ENCODE measurements at regions not wholly inside any gene's neighbourhood (a gene's known extent, or its start where the extent isn't known, plus 50 kb on each side); places are given as distances from the start of the nearest gene placed in this dataset.

- no peak for DNase-seq
Measured at GRCh38 chr11:13225038-13226001, 52.3 kb upstream of the BMAL1 start.

GRCh38 chr11:13227676-13228255 lies 49.8 kb upstream of the BMAL1 start:
- DNase-seq = no peak

Data from fibroblast of skin of back (primary cell).